Stimulated activated CD4-positive, alpha-beta T cell treated with anti-CD3 and anti-CD28 coated beads, Interleukin-1b, Interleukin-23, amount 100 ng/mL, for 48 hours (primary cell): ENCODE measurements at regions not wholly inside any gene's neighbourhood (a gene's known extent, or its start where the extent isn't known, plus 50 kb on each side); places are given as distances from the start of the nearest gene placed in this dataset.

ENCODE experiments used
- DNase-seq: peaks from one replicate; pipeline ENCODE4 v3.0.0-alpha.2; 2020

- DNase-seq, result no peak
Measured at GRCh38 chr16:13766334-13766733, 153.6 kb upstream of the ERCC4 start.

GRCh38 chr16:13767215-13767614, 152.7 kb upstream of the ERCC4 start:
- no peak for DNase-seq

GRCh38 chr16:13768471-13768870, 151.5 kb upstream of the ERCC4 start:
- DNase-seq, result no peak

- no peak for DNase-seq
Measured at GRCh38 chr16:13770436-13770835, 149.5 kb upstream of the ERCC4 start.

GRCh38 chr16:13772782-13773181, 147.2 kb upstream of the ERCC4 start:
- no peak for DNase-seq

- no peak for DNase-seq
Measured at GRCh38 chr16:13779676-13780075, 140.3 kb upstream of the ERCC4 start.

GRCh38 chr16:13780406-13781168, 139.4 kb upstream of the ERCC4 start:
- DNase-seq, result no peak

- DNase-seq, result no peak
Measured at GRCh38 chr16:13781169-13781564, 138.8 kb upstream of the ERCC4 start.

GRCh38 chr16:13781575-13782338, 138.2 kb upstream of the ERCC4 start:
- DNase-seq, result no peak

GRCh38 chr16:13791095-13791494, 128.9 kb upstream of the ERCC4 start:
- no peak for DNase-seq

- DNase-seq, result no peak
Measured at GRCh38 chr16:13793841-13794409, 126.0 kb upstream of the ERCC4 start.

- DNase-seq, result no peak
Measured at GRCh38 chr16:13795131-13795530, 124.8 kb upstream of the ERCC4 start.

GRCh38 chr16:13797718-13798117, 122.2 kb upstream of the ERCC4 start:
- DNase-seq, result no peak

- no peak for DNase-seq
Measured at GRCh38 chr16:13798211-13798610, 121.7 kb upstream of the ERCC4 start.

- no peak for DNase-seq
Measured at GRCh38 chr16:13803974-13804373, 116.0 kb upstream of the ERCC4 start.

- DNase-seq, result no peak
Measured at GRCh38 chr16:13805951-13806350, 114.0 kb upstream of the ERCC4 start.

GRCh38 chr16:13806671-13807070, 113.3 kb upstream of the ERCC4 start:
- DNase-seq, result no peak

- DNase-seq, result no peak
Measured at GRCh38 chr16:13808102-13808501, 111.9 kb upstream of the ERCC4 start.

GRCh38 chr16:13809765-13810164, 110.2 kb upstream of the ERCC4 start:
- DNase-seq, result no peak

- no peak for DNase-seq
Measured at GRCh38 chr16:13811834-13812233, 108.1 kb upstream of the ERCC4 start.

- no peak for DNase-seq
Measured at GRCh38 chr16:13816701-13817100, 103.3 kb upstream of the ERCC4 start.

- DNase-seq, result no peak
Measured at GRCh38 chr16:13823501-13823900, 96.5 kb upstream of the ERCC4 start.

- DNase-seq, result no peak
Measured at GRCh38 chr16:13829697-13830299, 90.2 kb upstream of the ERCC4 start.

GRCh38 chr16:13833515-13833914, 86.4 kb upstream of the ERCC4 start:
- DNase-seq, result no peak
